ENCODE measurements at regions not wholly inside any gene's neighbourhood (a gene's known extent, or its start where the extent isn't known, plus 50 kb on each side); places are given as distances from the start of the nearest gene placed in this dataset.

GRCh38 chr7:25970356-25970755 is 181.6 kb upstream of the NFE2L3 start:
- H3K27ac ChIP-seq (ENCODE audit: insufficient read depth, low read depth, low read length, poor library complexity, severe bottlenecking), result no peak overlapping the region
- 90 to 94% methylated on average over 3 to 4 of the region's 4 CpGs for whole genome bisulfite sequencing, 2 experiments
- no peaks in the 10 kb centered on the region for H3K27me3 ChIP-seq (ENCODE audit: control insufficient read depth, insufficient read depth, low read length, poor library complexity, severe bottlenecking)
- H3K36me3 ChIP-seq (ENCODE audit: control insufficient read depth, insufficient read depth, low read length), result no peaks in the 10 kb centered on the region
- H3K4me3 ChIP-seq (ENCODE audit: insufficient read depth, low read depth, low read length), result no peak overlapping the region
- H3K4me1 ChIP-seq (ENCODE audit: control insufficient read depth, insufficient read depth, low read length), result no peaks in the 10 kb centered on the region
- no peaks in the 10 kb centered on the region for H3K9me3 ChIP-seq (ENCODE audit: control insufficient read depth, low read length)

GRCh38 chr7:25970911-25971310 is 181.1 kb upstream of the NFE2L3 start:
- WGBS, 2 experiments, result 91 to 97% methylated on average over 5 of the region's 5 CpGs

GRCh38 chr7:25976630-25977029 is 175.4 kb upstream of the NFE2L3 start:
- no peaks in the 10 kb centered on the region for H3K4me1 ChIP-seq (ENCODE audit: control insufficient read depth, insufficient read depth, low read length)
- no peak overlapping the region for H3K27ac ChIP-seq (ENCODE audit: insufficient read depth, low read depth, low read length, poor library complexity, severe bottlenecking)
- no peaks in the 10 kb centered on the region for H3K9me3 ChIP-seq (ENCODE audit: control insufficient read depth, low read length)
- H3K27me3 ChIP-seq (ENCODE audit: control insufficient read depth, insufficient read depth, low read length, poor library complexity, severe bottlenecking), result no peaks in the 10 kb centered on the region
- no peak overlapping the region for H3K4me3 ChIP-seq (ENCODE audit: insufficient read depth, low read depth, low read length)
- no peaks in the 10 kb centered on the region for H3K36me3 ChIP-seq (ENCODE audit: control insufficient read depth, insufficient read depth, low read length)

More at GRCh38 chr7:25970911-25971310, 181.1 kb upstream of the NFE2L3 start:
- no peaks in the 10 kb centered on the region for H3K9me3 ChIP-seq (ENCODE audit: control insufficient read depth, low read length)
- H3K4me3 ChIP-seq (ENCODE audit: insufficient read depth, low read depth, low read length), result no peak overlapping the region
- no peaks in the 10 kb centered on the region for H3K36me3 ChIP-seq (ENCODE audit: control insufficient read depth, insufficient read depth, low read length)
- no peak overlapping the region for H3K27ac ChIP-seq (ENCODE audit: insufficient read depth, low read depth, low read length, poor library complexity, severe bottlenecking)
- no peaks in the 10 kb centered on the region for H3K27me3 ChIP-seq (ENCODE audit: control insufficient read depth, insufficient read depth, low read length, poor library complexity, severe bottlenecking)
- no peaks in the 10 kb centered on the region for H3K4me1 ChIP-seq (ENCODE audit: control insufficient read depth, insufficient read depth, low read length)

GRCh38 chr7:25978466-25978865 is 173.5 kb upstream of the NFE2L3 start:
- H3K27me3 ChIP-seq (ENCODE audit: control insufficient read depth, insufficient read depth, low read length, poor library complexity, severe bottlenecking), result no peaks in the 10 kb centered on the region
- H3K4me1 ChIP-seq (ENCODE audit: control insufficient read depth, insufficient read depth, low read length), result no peaks in the 10 kb centered on the region
- 91 to 92% methylated on average over 3 to 5 of the region's 5 CpGs for WGBS, 2 experiments
- no peak overlapping the region for H3K4me3 ChIP-seq (ENCODE audit: insufficient read depth, low read depth, low read length)
- no peaks in the 10 kb centered on the region for H3K36me3 ChIP-seq (ENCODE audit: control insufficient read depth, insufficient read depth, low read length)
- no peak overlapping the region for H3K27ac ChIP-seq (ENCODE audit: insufficient read depth, low read depth, low read length, poor library complexity, severe bottlenecking)
- H3K9me3 ChIP-seq (ENCODE audit: control insufficient read depth, low read length), result no peaks in the 10 kb centered on the region

GRCh38 chr7:25979605-25980004 is 172.4 kb upstream of the NFE2L3 start:
- Histone ChIP-seq H3K4me3 (ENCODE audit: insufficient read depth, low read depth, low read length) (no peak overlapping the region), H3K36me3 (ENCODE audit: control insufficient read depth, insufficient read depth, low read length) (no peaks in the 10 kb centered on the region), H3K27ac (ENCODE audit: insufficient read depth, low read depth, low read length, poor library complexity, severe bottlenecking) (no peak overlapping the region), H3K4me1 (ENCODE audit: control insufficient read depth, insufficient read depth, low read length) (no peaks in the 10 kb centered on the region), H3K27me3 (ENCODE audit: control insufficient read depth, insufficient read depth, low read length, poor library complexity, severe bottlenecking) (no peaks in the 10 kb centered on the region), H3K9me3 (ENCODE audit: control insufficient read depth, low read length) (no peaks in the 10 kb centered on the region)
- 88 to 91% methylated on average over 2 of the region's 2 CpGs for WGBS, 2 experiments

GRCh38 chr7:25982684-25983083 is 169.3 kb upstream of the NFE2L3 start:
- 86 to 100% methylated on average over 1 of the region's 2 CpGs for WGBS, 2 experiments
- Histone ChIP-seq H3K9me3 (ENCODE audit: control insufficient read depth, low read length) (no peaks in the 10 kb centered on the region), H3K4me3 (ENCODE audit: insufficient read depth, low read depth, low read length) (no peak overlapping the region), H3K36me3 (ENCODE audit: control insufficient read depth, insufficient read depth, low read length) (no peaks in the 10 kb centered on the region), H3K27me3 (ENCODE audit: control insufficient read depth, insufficient read depth, low read length, poor library complexity, severe bottlenecking) (no peaks in the 10 kb centered on the region), H3K27ac (ENCODE audit: insufficient read depth, low read depth, low read length, poor library complexity, severe bottlenecking) (no peak overlapping the region), H3K4me1 (ENCODE audit: control insufficient read depth, insufficient read depth, low read length) (no peaks in the 10 kb centered on the region)

GRCh38 chr7:25985196-25985595 is 166.8 kb upstream of the NFE2L3 start:
- H3K27me3 ChIP-seq (ENCODE audit: control insufficient read depth, insufficient read depth, low read length, poor library complexity, severe bottlenecking), result no peaks in the 10 kb centered on the region
- no peak overlapping the region for H3K27ac ChIP-seq (ENCODE audit: insufficient read depth, low read depth, low read length, poor library complexity, severe bottlenecking)
- H3K4me3 ChIP-seq (ENCODE audit: insufficient read depth, low read depth, low read length), result no peak overlapping the region
- no peaks in the 10 kb centered on the region for H3K36me3 ChIP-seq (ENCODE audit: control insufficient read depth, insufficient read depth, low read length)
- H3K4me1 ChIP-seq (ENCODE audit: control insufficient read depth, insufficient read depth, low read length), result no peaks in the 10 kb centered on the region
- 85 to 88% methylated on average over 4 of the region's 4 CpGs for WGBS, 2 experiments
- no peaks in the 10 kb centered on the region for H3K9me3 ChIP-seq (ENCODE audit: control insufficient read depth, low read length)

- H3K9me3 ChIP-seq (ENCODE audit: control insufficient read depth, low read length), result no peaks in the 10 kb centered on the region
- WGBS, 2 experiments, result 88 to 93% methylated on average over 1 of the region's 1 CpG
- H3K36me3 ChIP-seq (ENCODE audit: control insufficient read depth, insufficient read depth, low read length), result no peaks in the 10 kb centered on the region
- no peaks in the 10 kb centered on the region for H3K27me3 ChIP-seq (ENCODE audit: control insufficient read depth, insufficient read depth, low read length, poor library complexity, severe bottlenecking)
- no peaks in the 10 kb centered on the region for H3K4me1 ChIP-seq (ENCODE audit: control insufficient read depth, insufficient read depth, low read length)
- H3K4me3 ChIP-seq (ENCODE audit: insufficient read depth, low read depth, low read length), result no peak overlapping the region
- H3K27ac ChIP-seq (ENCODE audit: insufficient read depth, low read depth, low read length, poor library complexity, severe bottlenecking), result no peak overlapping the region
These were observed 163.4 kb upstream of the NFE2L3 start for GRCh38 chr7:25988640-25989039.

- Histone ChIP-seq H3K4me3 (ENCODE audit: insufficient read depth, low read depth, low read length) (no peak overlapping the region), H3K27me3 (ENCODE audit: control insufficient read depth, insufficient read depth, low read length, poor library complexity, severe bottlenecking) (no peaks in the 10 kb centered on the region), H3K4me1 (ENCODE audit: control insufficient read depth, insufficient read depth, low read length) (no peaks in the 10 kb centered on the region), H3K9me3 (ENCODE audit: control insufficient read depth, low read length) (no peaks in the 10 kb centered on the region), H3K27ac (ENCODE audit: insufficient read depth, low read depth, low read length, poor library complexity, severe bottlenecking) (no peak overlapping the region), H3K36me3 (ENCODE audit: control insufficient read depth, insufficient read depth, low read length) (no peaks in the 10 kb centered on the region)
- whole genome bisulfite sequencing, 2 experiments, result 74 to 81% methylated on average over 4 to 5 of the region's 6 CpGs
These were observed 162.8 kb upstream of the NFE2L3 start for GRCh38 chr7:25989140-25989705.

- 82 to 91% methylated on average over 2 of the region's 2 CpGs for WGBS, 2 experiments
- H3K9me3 ChIP-seq (ENCODE audit: control insufficient read depth, low read length), result peaks cover 5% of the 10 kb centered on the region
- H3K4me3 ChIP-seq (ENCODE audit: insufficient read depth, low read depth, low read length), result no peak overlapping the region
- no peaks in the 10 kb centered on the region for H3K4me1 ChIP-seq (ENCODE audit: control insufficient read depth, insufficient read depth, low read length)
- H3K36me3 ChIP-seq (ENCODE audit: control insufficient read depth, insufficient read depth, low read length), result no peaks in the 10 kb centered on the region
- no peaks in the 10 kb centered on the region for H3K27me3 ChIP-seq (ENCODE audit: control insufficient read depth, insufficient read depth, low read length, poor library complexity, severe bottlenecking)
- no peak overlapping the region for H3K27ac ChIP-seq (ENCODE audit: insufficient read depth, low read depth, low read length, poor library complexity, severe bottlenecking)
These were observed 157.5 kb upstream of the NFE2L3 start for GRCh38 chr7:25994433-25994994.

GRCh38 chr7:25995216-25995615 is 156.8 kb upstream of the NFE2L3 start:
- no peak overlapping the region for H3K4me3 ChIP-seq (ENCODE audit: insufficient read depth, low read depth, low read length)
- WGBS, 2 experiments, result 87 to 88% methylated on average over 3 of the region's 3 CpGs
- H3K9me3 ChIP-seq (ENCODE audit: control insufficient read depth, low read length), result peaks cover 5% of the 10 kb centered on the region
- no peaks in the 10 kb centered on the region for H3K36me3 ChIP-seq (ENCODE audit: control insufficient read depth, insufficient read depth, low read length)
- no peak overlapping the region for H3K27ac ChIP-seq (ENCODE audit: insufficient read depth, low read depth, low read length, poor library complexity, severe bottlenecking)
- H3K27me3 ChIP-seq (ENCODE audit: control insufficient read depth, insufficient read depth, low read length, poor library complexity, severe bottlenecking), result no peaks in the 10 kb centered on the region
- no peaks in the 10 kb centered on the region for H3K4me1 ChIP-seq (ENCODE audit: control insufficient read depth, insufficient read depth, low read length)
